Adrenal gland (tissue), 9 donors: ENCODE measurements at regions not wholly inside any gene's neighbourhood (a gene's known extent, or its start where the extent isn't known, plus 50 kb on each side); places are given as distances from the start of the nearest gene placed in this dataset.

Experiments
- DNase-seq, 7 donors: peaks; one replicate each; pipeline ENCODE4 v3.0.0-alpha.2; 2019 to 2020
- H3K27ac ChIP-seq, 5 donors: fragments of 200-600 bp; sonication (generic) in 4 of 5; 1 replicate in 3 of 5; 2 replicates in 2 of 5; pipeline versions ENCODE4 v1.5.1 to v1.8.0; 2016 to 2020; ENCODE audit warnings: mild to moderate bottlenecking in 1 of 5
- H3K27me3 ChIP-seq: fragments of 200-600 bp; 2 replicates; pipeline ENCODE4 v1.8.0; 2021
- H3K36me3 ChIP-seq, 2 donors: fragments of 200-600 bp; replicated peaks in 1 of 2; 1 replicate in 1 of 2; 2 replicates in 1 of 2; pipeline versions ENCODE4 v1.5.1 to v1.8.0; 2018 to 2022
- H3K4me1 ChIP-seq, 2 donors: fragments of 200-600 bp; replicated peaks in 1 of 2; 1 replicate in 1 of 2; 2 replicates in 1 of 2; pipeline versions ENCODE4 v1.5.1 to v1.8.0; 2018 to 2021
- H3K4me3 ChIP-seq, 4 donors: fragments of 200-600 bp; sonication (generic) in 3 of 4; one replicate each; pipeline ENCODE4 v1.5.1; 2016 to 2018
- H3K9me3 ChIP-seq, 3 donors: fragments of 200-600 bp; sonication (generic) in 1 of 3; replicated peaks in 1 of 3; 1 replicate in 2 of 3; 2 replicates in 1 of 3; pipeline versions ENCODE4 v1.5.1 to v1.8.0; 2016 to 2021
- CTCF ChIP-seq, 6 experiments: fragments of 450-650 bp in 4 of 6; fragments of 200-600 bp in 2 of 6; sonication (generic) in 1 of 6; IDR thresholded peaks; 1 replicate in 5 of 6; 2 replicates in 1 of 6; pipeline versions ENCODE4 v1.5.1 to v1.8.0; 2016 to 2021; ENCODE audit warnings: antibody characterized with exemption in 6 of 6, mild to moderate bottlenecking in 2 of 6, moderate library complexity in 1 of 6
- POLR2A ChIP-seq, 2 donors: fragments of 450-650 bp; IDR thresholded peaks; one replicate each; pipeline ENCODE4 v1.6.1; 2017; ENCODE audit warnings: antibody characterized with exemption in 2 of 2, mild to moderate bottlenecking in 2 of 2, moderate library complexity in 1 of 2
- WGBS, 4 donors: extraction: QIAGEN DNeasy Blood & Tissue Kit in 2 of 4; methylation state at CpG; one replicate each; pipeline versions ENCODE4 v1.1.5 to v1.1.7; 2013 to 2017; 5-methylcytosine and 5-hydroxymethylcytosine counted together
- intact Hi-C, 2 donors: fragments of 100-400 bp; cut with DNase I; formaldehyde crosslinking; loops; one replicate each; pipeline versions ENCODE4 v1.14.1 to v1.15.0; 2022 to 2023
- donor health status: healthy with polysubstance abuse.
- donor health status: Bipolar disorder and iron deficiency.
- donor health status: DM: yes; HTN: yes; CAD: no.
- donor health status: DM: no; HTN: no; CAD: no.
- donor health status: DM: no; HTN: no; CAD: no.

- no peak overlapping the region for H3K4me3 ChIP-seq
- H3K36me3 ChIP-seq = no peaks in the 10 kb centered on the region
- peaks cover 0 to 8% (median 0%) of the 10 kb centered on the region in 3 donors for H3K9me3 ChIP-seq
- DNase-seq = no peak
- H3K27me3 ChIP-seq = no peaks in the 10 kb centered on the region
- WGBS, 4 donors = 82 to 87% (median 85%) methylated on average over 5 of the region's 5 CpGs
- intact Hi-C loops = no loop called here
- no peaks in the 10 kb centered on the region for H3K4me1 ChIP-seq
- H3K27ac ChIP-seq = no peak overlapping the region
- no peak for TF ChIP-seq POLR2A (IDR thresholded peaks at IDR 0.05)
- no peak for TF ChIP-seq CTCF (IDR thresholded peaks at IDR 0.05)
These were observed 74.3 kb upstream of the TOMM7 start for GRCh38 chr7:22896917-22897316.

GRCh38 chr7:22895828-22896165 is 73.1 kb upstream of the TOMM7 start:
- intact Hi-C loops = no loop called here
- no peak for DNase-seq
- Histone ChIP-seq H3K9me3 (no peaks in the 10 kb centered on the region), H3K4me3 (no peak overlapping the region), H3K4me1 (no peaks in the 10 kb centered on the region), H3K27me3 (no peaks in the 10 kb centered on the region), H3K36me3 (no peaks in the 10 kb centered on the region), H3K27ac (no peak overlapping the region)
- TF ChIP-seq POLR2A (IDR thresholded peaks at IDR 0.05) (no peak), CTCF (IDR thresholded peaks at IDR 0.05) (no peak)
- 71 to 78% (median 73%) methylated on average over 2 of the region's 2 CpGs for WGBS, 4 donors

- Histone ChIP-seq H3K9me3 (no peaks in the 10 kb centered on the region), H3K27me3 (no peaks in the 10 kb centered on the region), H3K4me3 (no peak overlapping the region), H3K27ac (no peak overlapping the region), H3K36me3 (no peaks in the 10 kb centered on the region), H3K4me1 (no peaks in the 10 kb centered on the region)
- intact Hi-C loops = no loop called here
- no peak for TF ChIP-seq POLR2A (IDR thresholded peaks at IDR 0.05)
- TF ChIP-seq CTCF (IDR thresholded peaks at IDR 0.05) = no peak
- no peak for DNase-seq
- WGBS, 4 donors = 74 to 81% (median 77%) methylated on average over 3 of the region's 3 CpGs
These were observed 72.6 kb upstream of the TOMM7 start for GRCh38 chr7:22895140-22895827.

- Histone ChIP-seq H3K4me1 (no peaks in the 10 kb centered on the region), H3K27ac (no peak overlapping the region), H3K9me3 (no peaks in the 10 kb centered on the region), H3K36me3 (no peaks in the 10 kb centered on the region), H3K4me3 (no peak overlapping the region), H3K27me3 (no peaks in the 10 kb centered on the region)
- intact Hi-C loops = no loop called here
- no peak for DNase-seq
- TF ChIP-seq POLR2A (IDR thresholded peaks at IDR 0.05) (no peak), CTCF (IDR thresholded peaks at IDR 0.05) (no peak)
- WGBS, 4 donors = 69 to 78% (median 74%) methylated on average over 10 of the region's 10 CpGs
These were observed 71.9 kb upstream of the TOMM7 start for GRCh38 chr7:22894546-22894945.
